ENCODE measurements at regions not wholly inside any gene's neighbourhood (a gene's known extent, or its start where the extent isn't known, plus 50 kb on each side); places are given as distances from the start of the nearest gene placed in this dataset.

- TF ChIP-seq CTCF (IDR thresholded peaks at IDR 0.05) (no peak), POLR2A (IDR thresholded peaks at IDR 0.05) (no peak)
Observed at GRCh38 chr3:28841441-28841840, 439.4 kb upstream of the RBMS3 start.

Data from heart left ventricle (tissue), 13 donors.